DMS 273 (cell line): ENCODE measurements at regions not wholly inside any gene's neighbourhood (a gene's known extent, or its start where the extent isn't known, plus 50 kb on each side); places are given as distances from the start of the nearest gene placed in this dataset.
A peak's percentile ranks its signal among the peaks of the same experiment; 100 is the strongest.
"Not testable (repeated sequence)": the region's sequence is repeated elsewhere in the genome, so short reads cannot be mapped to it uniquely, and the experiment has no call there.

Experiments
- DNase-seq: peaks from one replicate; lab custom pipeline; 2025; ENCODE audit not compliant: unreplicated experiment; lab: John Stamatoyannopoulos, UW

- not testable (repeated sequence) for DNase-seq
These were observed 80.3 kb upstream of the COPS8 start for GRCh38 chr2:237005341-237005740.

DNA sequence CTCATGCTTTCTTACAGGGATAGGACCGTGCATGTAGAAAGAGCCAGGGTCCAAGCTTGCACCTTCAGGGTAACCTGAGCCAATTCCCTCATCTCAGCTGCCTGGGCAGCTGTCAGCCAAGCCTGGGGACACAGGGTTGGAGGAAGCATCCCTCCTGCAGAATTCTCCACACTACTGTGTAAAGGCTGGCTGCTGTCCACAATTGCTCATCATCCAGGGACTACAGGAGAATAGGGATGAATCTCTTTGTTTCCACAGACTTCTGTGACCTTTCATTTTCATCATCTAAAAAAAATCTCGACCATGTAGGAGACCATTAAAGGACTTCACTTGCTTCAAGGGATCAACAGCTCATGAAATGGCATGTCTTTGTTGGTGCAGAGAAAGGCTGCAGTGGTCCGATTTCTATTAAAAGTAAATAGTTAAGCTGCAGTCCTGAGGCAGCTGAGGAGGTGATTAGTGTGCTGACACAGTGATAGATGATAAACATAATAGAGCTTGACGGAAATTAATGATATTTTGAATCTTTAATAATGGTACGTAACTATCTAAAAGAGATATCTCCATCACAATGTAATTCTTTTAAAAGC lies 74.4 kb upstream of the COPS8 start:
- no peak for DNase-seq

DNA sequence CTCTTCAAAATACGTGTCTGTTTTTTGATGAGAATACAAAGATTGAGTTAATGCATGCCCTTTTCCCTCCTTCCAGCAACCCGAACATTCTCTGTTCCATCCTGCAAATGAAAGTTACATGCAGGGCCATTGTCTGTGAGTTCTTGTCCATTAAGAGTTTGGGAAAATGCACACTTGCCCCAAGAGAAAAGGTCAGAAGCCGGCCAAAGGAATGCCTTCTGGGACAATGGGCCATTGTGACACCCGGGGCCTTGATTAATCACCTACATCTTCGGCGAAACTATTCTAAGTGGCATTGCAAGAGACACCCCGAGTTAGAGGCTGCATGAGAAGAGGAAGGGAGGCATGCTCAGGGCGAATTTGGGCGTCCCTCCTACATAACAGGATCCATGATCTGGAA lies 73.7 kb upstream of the COPS8 start:
- no peak for DNase-seq

- no peak for DNase-seq
These were observed 73.0 kb upstream of the COPS8 start for GRCh38 chr2:237012577-237013267.

DNA sequence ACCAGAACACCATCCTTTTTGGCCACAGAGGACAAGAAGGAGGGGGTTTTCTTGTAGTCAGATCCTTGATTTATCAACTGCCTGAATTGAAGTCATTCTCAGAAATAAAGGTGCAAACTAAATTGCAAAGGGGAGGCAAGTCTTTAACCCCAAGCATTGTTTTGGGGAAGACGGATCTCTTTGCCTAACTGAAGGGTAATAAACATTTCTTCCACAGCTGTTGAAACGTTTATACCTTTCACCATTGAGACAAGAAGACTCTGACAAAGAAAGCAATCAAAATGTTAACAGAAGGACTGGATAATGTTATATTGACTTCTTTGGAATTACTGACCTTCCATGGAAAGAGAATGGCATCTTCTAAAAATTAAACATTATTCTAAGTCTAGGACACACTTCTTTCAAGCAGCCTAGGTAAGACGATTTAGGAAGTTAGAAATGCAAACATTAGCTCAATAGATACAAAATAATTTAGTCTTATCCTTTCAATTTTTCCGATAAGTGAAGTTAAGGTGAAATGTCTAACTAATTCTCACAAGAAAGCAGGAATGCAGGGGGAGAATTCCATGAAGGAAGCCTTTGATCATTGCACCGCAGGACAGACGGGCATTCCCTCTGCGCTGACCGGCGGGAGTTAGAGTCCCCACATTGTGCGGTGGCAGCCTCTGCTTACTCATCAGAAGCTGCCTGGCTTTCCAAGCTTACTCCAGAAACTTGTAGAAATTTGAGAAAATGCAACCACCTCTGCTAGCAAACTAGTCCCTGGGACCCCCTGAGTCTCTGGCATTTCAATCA lies 69.4 kb upstream of the COPS8 start:
- DNase-seq: no peak

- no peak for DNase-seq
These were observed 65.6 kb upstream of the COPS8 start for GRCh38 chr2:237020090-237020489.

DNA sequence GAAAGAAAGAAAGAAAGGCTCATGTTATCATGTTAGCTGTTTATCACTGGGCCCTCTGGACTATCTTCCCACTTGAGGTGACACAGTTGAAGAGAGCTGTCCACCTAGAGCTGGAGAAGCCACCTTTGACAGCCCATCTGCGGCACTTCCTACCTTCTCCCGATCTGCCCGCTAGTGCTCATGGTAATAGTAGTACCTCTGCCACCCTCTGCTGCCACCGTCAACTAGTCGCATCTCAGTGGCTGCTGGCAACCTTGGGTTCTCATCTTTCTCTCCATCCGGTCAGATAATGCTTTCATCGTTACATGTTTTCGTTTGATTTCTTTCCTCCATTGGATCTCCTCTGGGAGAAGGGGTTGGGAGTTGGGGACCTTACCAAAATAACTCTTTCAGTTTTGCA lies 63.2 kb upstream of the COPS8 start:
- DNase-seq: peak; percentile 14

DNA sequence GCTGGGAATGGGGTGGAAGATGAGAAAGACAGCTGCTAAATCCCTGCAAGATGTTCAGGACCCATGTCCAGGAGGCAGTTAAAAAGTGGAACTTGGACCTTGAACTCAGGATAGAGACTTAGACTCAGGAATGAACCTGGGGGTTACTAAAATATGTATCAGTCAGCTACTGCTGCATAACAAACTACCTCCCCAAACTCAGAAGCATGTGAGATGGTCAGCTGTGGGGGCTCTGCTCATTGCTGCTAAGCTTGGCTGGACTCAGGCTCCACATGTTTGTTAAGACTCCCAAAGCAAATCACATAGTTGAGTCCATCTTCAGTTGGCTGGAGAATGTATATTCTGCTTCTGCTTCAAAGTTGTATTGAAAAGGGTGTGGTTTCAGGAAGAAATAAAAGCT lies 61.4 kb upstream of the COPS8 start:
- DNase-seq: no peak

DNA sequence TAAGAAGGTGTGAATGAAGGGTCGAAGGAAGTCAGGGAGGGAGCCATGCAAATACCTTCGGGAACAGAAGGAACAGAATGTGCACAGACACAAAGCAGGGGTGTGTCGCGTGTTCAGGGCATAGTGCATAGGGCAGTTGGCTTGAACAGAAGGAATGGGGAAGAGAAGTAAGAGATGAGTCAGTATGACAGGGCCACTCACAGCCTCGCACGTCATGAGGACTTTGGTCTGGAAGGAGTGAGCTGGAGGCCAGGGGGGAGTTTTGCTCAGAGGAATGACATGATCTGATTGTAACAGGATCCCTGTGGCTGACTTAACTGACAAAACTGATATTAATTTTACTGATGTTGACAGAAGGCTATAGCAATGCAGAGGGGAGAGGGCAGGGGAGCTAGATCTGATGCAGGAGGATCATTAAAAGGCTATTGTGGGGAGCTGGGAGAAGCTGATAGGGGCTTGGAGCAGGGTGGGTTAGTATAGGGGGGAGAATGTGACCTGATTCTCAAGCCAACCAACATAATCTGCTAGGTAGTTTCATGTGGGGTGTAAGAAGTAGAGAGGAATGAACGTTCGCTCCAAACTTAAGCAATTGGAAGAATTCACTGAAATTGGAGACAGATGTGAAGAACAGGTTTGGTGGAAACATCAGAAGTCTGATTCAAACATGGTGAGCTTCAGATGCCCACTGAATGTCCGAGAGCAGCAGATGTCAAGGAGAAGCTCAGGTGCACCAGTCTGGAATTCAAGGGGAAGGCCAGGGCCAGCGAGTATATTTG lies 60.4 kb upstream of the COPS8 start:
- DNase-seq: no peak

GRCh38 chr2:237026981-237027711 lies 58.5 kb upstream of the COPS8 start:
- DNase-seq: peak; percentile 85

GRCh38 chr2:237027712-237028029 lies 58.0 kb upstream of the COPS8 start:
- DNase-seq: no peak

DNA sequence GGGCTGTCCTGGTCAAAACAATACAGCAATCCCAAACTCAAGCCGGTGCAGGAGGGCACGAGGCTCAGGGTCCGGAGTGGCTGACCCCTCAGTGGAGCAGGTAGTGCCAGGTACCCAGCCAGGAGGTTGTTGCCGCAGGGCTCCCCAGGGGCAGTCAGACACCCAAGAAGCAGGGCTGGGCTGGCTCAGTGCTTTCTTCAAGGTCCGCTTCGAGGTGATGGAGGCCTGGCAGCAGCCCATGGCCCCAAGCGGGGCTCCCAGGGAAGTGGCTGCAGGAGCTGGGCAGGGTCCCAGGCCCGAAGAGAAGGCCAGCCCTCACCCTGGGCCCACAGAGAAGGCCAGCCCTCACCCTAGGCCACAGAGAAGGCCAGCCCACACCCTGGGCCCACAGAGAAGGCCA lies 55.3 kb upstream of the COPS8 start:
- DNase-seq: no peak

GRCh38 chr2:237033536-237034060 lies 52.1 kb upstream of the COPS8 start:
- DNase-seq: no peak

DNA sequence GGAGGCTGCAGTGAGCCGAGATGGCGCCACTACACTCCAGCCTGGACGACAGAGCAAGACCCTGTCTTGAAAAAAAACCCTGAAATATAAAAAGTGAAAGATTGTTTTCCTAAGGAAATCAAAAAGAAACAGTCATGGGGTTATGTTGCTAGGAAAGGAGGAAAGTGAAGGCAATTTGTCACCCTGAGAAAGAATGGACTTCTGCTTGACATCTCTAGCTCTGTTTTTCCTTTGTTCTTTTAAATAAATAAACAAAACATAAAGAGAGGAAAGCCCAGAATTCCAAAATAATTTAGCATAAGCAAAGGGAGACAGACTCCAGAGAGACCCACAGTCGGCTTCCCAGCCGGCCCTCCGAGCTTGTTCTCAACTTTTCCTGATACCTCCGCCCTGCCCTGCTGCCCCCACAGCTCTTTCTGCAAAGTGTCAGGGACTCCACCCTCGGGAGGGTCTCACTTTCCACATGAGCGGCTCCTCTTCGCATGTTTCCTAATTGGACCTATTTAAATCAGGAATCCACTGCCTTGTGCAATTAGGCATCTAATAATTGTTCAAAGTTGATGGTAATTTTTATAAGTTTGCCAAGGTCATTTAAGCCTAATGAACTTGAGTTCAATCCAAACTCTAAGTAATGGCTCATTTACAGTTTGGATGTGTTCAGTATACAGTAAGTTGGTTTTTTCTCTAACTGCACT lies 49.8 kb upstream of the COPS8 start:
- no peak for DNase-seq
